ENCODE measurements at regions not wholly inside any gene's neighbourhood (a gene's known extent, or its start where the extent isn't known, plus 50 kb on each side); places are given as distances from the start of the nearest gene placed in this dataset.

DNA sequence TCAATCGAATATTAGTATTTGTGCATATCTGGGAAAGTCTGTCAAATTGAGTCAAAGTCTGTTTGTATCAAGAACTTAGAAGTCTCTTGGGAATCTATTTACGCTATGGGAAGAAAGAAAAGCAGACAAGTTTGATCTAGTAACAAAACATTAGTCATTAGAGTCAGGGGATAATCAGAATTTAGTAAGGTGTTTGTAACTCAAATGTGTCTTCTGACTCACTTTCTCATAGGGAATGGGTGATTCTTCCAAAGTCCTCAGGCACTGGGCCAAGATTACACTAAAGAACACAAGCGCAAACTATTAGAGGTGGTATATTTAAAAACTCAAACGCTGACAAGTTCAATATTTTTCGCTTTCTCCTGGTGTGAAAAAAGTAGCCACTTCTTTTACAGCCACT is 926.5 kb downstream of the PDHA2 start:
- ATAC-seq (ENCODE audit: low read depth), result no peak
- no peak for DNase-seq

More for the DNA sequence above, 926.5 kb downstream of the PDHA2 start:
- Histone ChIP-seq H3K4me2 (ENCODE audit: low read depth, low read length) (no peak overlapping the region), H4K5ac (ENCODE audit: low read depth, low read length) (no peak overlapping the region), H2BK15ac (ENCODE audit: low read depth, low read length) (no peak overlapping the region), H3K9me1 (ENCODE audit: insufficient read depth, low read length) (no peaks in the 10 kb centered on the region), H2AK5ac (ENCODE audit: low read depth, low read length) (no peak overlapping the region), H3K36me3 (ENCODE audit: control insufficient read depth, insufficient read depth, low read length) (no peaks in the 10 kb centered on the region), H3K23ac (ENCODE audit: low read depth, low read length) (no peak overlapping the region), H2BK20ac (ENCODE audit: low read depth, low read length) (no peak overlapping the region), H3K14ac (replicated peaks; ENCODE audit: low read depth, low read length) (no peak overlapping the region), H3K18ac (ENCODE audit: low read depth, low read length) (no peak overlapping the region), H3K9ac (ENCODE audit: low read depth, low read length) (no peak overlapping the region), H3K4ac (ENCODE audit: low read depth, low read length) (no peak overlapping the region), H3K56ac (ENCODE audit: extremely low read depth, insufficient read depth, low read length) (no peak overlapping the region), H4K20me1 (ENCODE audit: insufficient read depth, low read length) (no peaks in the 10 kb centered on the region), H2BK5ac (ENCODE audit: low read depth, low read length, poor library complexity, severe bottlenecking) (no peak overlapping the region), H3K4me1 (ENCODE audit: control insufficient read depth, insufficient read depth, low read length) (no peaks in the 10 kb centered on the region), H2AK9ac (replicated peaks; ENCODE audit: low read depth, low read length, poor library complexity) (no peak overlapping the region), H3K79me1 (ENCODE audit: low read depth in 1 of 2, low read length in 2 of 2) (no peaks in the 10 kb centered on the region), H3K4me3 (ENCODE audit: insufficient read depth, low read depth, low read length) (no peak overlapping the region), H4K91ac (ENCODE audit: insufficient read depth, low read depth, low read length) (no peak overlapping the region), H3K27me3 (ENCODE audit: control insufficient read depth, insufficient read depth, low read length) (no peaks in the 10 kb centered on the region), H3K9me3 (ENCODE audit: control insufficient read depth, insufficient read depth, low read length) (peaks cover 10% of the 10 kb centered on the region; the same call in 1 of the 2 replicates), H2BK120ac (ENCODE audit: low read depth, low read length) (no peak overlapping the region), H2AFZ (replicated peaks; ENCODE audit: low read length, poor library complexity) (no peak overlapping the region), H4K8ac (ENCODE audit: low read depth in 2 of 2, low read length in 2 of 2) (no peak overlapping the region), H3K27ac (ENCODE audit: insufficient read depth, low read length) (no peak overlapping the region)
- WGBS, 2 experiments (ENCODE audit: extremely low coverage in 2 of 2, insufficient read length in 1 of 2), result no CpG with 5 or more reads among the region's 5 CpGs
- intact Hi-C loops (cut with micrococcal nuclease) (no loop called here), dilution Hi-C loops (cut with HindIII; ENCODE audit: low sequenced_read_pairs, unreplicated experiment) (no loop called here), in situ Hi-C loops (cut with MboI; ENCODE audit: low sequenced_read_pairs) (no loop called here)
- no peak for TF ChIP-seq SMC3 (IDR thresholded peaks at IDR 0.05; ENCODE audit: low read depth, low read length)
- TF ChIP-seq BHLHE40 (IDR thresholded peaks at IDR 0.05; ENCODE audit: low read depth, low read length), result no peak
- no peak for TF ChIP-seq POLR2A (IDR thresholded peaks at IDR 0.05; ENCODE audit: low read depth, low read length)
- no peak for TF ChIP-seq CEBPB (IDR thresholded peaks at IDR 0.05; ENCODE audit: low read depth, low read length)
- TF ChIP-seq, protein P1, sequence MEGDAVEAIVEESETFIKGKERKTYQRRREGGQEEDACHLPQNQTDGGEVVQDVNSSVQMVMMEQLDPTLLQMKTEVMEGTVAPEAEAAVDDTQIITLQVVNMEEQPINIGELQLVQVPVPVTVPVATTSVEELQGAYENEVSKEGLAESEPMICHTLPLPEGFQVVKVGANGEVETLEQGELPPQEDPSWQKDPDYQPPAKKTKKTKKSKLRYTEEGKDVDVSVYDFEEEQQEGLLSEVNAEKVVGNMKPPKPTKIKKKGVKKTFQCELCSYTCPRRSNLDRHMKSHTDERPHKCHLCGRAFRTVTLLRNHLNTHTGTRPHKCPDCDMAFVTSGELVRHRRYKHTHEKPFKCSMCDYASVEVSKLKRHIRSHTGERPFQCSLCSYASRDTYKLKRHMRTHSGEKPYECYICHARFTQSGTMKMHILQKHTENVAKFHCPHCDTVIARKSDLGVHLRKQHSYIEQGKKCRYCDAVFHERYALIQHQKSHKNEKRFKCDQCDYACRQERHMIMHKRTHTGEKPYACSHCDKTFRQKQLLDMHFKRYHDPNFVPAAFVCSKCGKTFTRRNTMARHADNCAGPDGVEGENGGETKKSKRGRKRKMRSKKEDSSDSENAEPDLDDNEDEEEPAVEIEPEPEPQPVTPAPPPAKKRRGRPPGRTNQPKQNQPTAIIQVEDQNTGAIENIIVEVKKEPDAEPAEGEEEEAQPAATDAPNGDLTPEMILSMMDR (conservative IDR thresholded peaks at IDR 0.05; ENCODE audit: low read depth, low read length), result no peak
- TF ChIP-seq RAD21 (IDR thresholded peaks at IDR 0.05; ENCODE audit: low read length), result no peak
- TF ChIP-seq MAFK (IDR thresholded peaks at IDR 0.05; ENCODE audit: low read depth, low read length), result no peak
- TF ChIP-seq MAZ (IDR thresholded peaks at IDR 0.05; ENCODE audit: borderline replicate concordance, low read depth, low read length), result no peak
- TF ChIP-seq CHD1 (IDR thresholded peaks at IDR 0.05; ENCODE audit: low read depth, low read length), result no peak
- no peak for TF ChIP-seq ELK1 (IDR thresholded peaks at IDR 0.05; ENCODE audit: borderline replicate concordance, low read depth, low read length)
- TF ChIP-seq MXI1 (IDR thresholded peaks at IDR 0.05; ENCODE audit: borderline replicate concordance, low read depth, low read length), result no peak
- no peak for TF ChIP-seq FOS (IDR thresholded peaks at IDR 0.05; ENCODE audit: low read depth, low read length)
- TF ChIP-seq RCOR1 (IDR thresholded peaks at IDR 0.05; ENCODE audit: insufficient replicate concordance, low read length), result no peak
- no TSS peak for BruUV-seq (replicated peaks)
- CTCF ChIA-PET, result no interaction called here
- POLR2A ChIA-PET (ENCODE audit: unreplicated experiment), result no interaction called here
